Loucy (cell line): ENCODE measurements at regions not wholly inside any gene's neighbourhood (a gene's known extent, or its start where the extent isn't known, plus 50 kb on each side); places are given as distances from the start of the nearest gene placed in this dataset.

Experiments
- EZH2phosphoT487 ChIP-seq: fragments of 200-600 bp; IDR thresholded peaks from 2 replicates; pipeline ENCODE4 v1.6.1; 2018; ENCODE audit warnings: antibody characterized with exemption, mild to moderate bottlenecking, moderate library complexity, borderline replicate concordance
- TF ChIP-seq, protein P1 (sequence below): fragments of 200-600 bp; sonication (generic); conservative IDR thresholded peaks from 2 replicates; pipeline ENCODE4 v1.5.1; 2014; ENCODE audit warnings: mild to moderate bottlenecking, antibody characterized with exemption, low read length

DNA sequence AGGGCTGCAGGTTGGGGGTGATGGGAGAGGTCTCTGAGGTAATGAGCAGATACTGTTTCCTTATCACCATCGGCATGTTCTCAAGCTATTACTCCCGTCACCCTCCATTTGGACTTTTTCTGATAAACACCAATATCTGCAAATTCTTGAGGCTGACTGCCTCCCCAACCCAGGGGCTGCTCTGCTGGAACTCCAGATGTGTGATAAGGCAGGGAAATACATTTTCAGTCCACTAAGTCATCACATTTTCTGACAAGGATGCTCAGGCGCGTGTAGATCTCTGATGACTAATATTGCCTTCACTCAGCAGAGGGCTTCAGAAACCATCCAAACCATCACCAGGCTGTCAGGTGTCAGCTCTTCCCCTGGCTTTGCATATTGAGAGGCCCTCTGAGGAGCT is 215.0 kb upstream of the POU3F1 start:
- TF ChIP-seq, protein P1, sequence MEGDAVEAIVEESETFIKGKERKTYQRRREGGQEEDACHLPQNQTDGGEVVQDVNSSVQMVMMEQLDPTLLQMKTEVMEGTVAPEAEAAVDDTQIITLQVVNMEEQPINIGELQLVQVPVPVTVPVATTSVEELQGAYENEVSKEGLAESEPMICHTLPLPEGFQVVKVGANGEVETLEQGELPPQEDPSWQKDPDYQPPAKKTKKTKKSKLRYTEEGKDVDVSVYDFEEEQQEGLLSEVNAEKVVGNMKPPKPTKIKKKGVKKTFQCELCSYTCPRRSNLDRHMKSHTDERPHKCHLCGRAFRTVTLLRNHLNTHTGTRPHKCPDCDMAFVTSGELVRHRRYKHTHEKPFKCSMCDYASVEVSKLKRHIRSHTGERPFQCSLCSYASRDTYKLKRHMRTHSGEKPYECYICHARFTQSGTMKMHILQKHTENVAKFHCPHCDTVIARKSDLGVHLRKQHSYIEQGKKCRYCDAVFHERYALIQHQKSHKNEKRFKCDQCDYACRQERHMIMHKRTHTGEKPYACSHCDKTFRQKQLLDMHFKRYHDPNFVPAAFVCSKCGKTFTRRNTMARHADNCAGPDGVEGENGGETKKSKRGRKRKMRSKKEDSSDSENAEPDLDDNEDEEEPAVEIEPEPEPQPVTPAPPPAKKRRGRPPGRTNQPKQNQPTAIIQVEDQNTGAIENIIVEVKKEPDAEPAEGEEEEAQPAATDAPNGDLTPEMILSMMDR = no peak
- no peak for TF ChIP-seq EZH2phosphoT487
